MCF 10A (cell line): ENCODE measurements at regions not wholly inside any gene's neighbourhood (a gene's known extent, or its start where the extent isn't known, plus 50 kb on each side); places are given as distances from the start of the nearest gene placed in this dataset.

Experiments
- BruUV-seq: library from RNA; stranded (reverse); fragments of 400-500 nt; replicated peaks from 2 replicates; lab custom pipeline; 2021; lab: Mats Ljungman, UMichigan
- CTCF ChIA-PET: fragments of 300-600 bp; sonication (Branson Sonifier 250); formaldehyde crosslinking; extraction: SDS; loops from one replicate; lab custom pipeline; 2021; ENCODE audit warnings: antibody characterized with exemption, inconsistent platforms; lab: Yijun Ruan, JAX
- POLR2A ChIA-PET: fragments of 300-600, 350-650 bp; sonication (Branson Sonifier 250); formaldehyde crosslinking; extraction: SDS; loops from one replicate; lab custom pipeline; 2020; ENCODE audit warnings: antibody characterized with exemption, inconsistent platforms; lab: Yijun Ruan, JAX
- DNase-seq: peaks from one replicate; pipeline ENCODE4 v3.0.0-alpha.2; 2018; ENCODE audit not compliant: unreplicated experiment
- H3K27ac Mint-ChIP-seq: one replicate; pipeline ENCODE4 v1.8.0; 2022; ENCODE audit warnings: mild to moderate bottlenecking, low read depth, mixed read lengths; ENCODE audit not compliant: unreplicated experiment
- H3K27me3 Mint-ChIP-seq: one replicate; pipeline ENCODE4 v1.8.0; 2022; ENCODE audit warnings: mixed read lengths; ENCODE audit not compliant: insufficient read depth, unreplicated experiment
- H3K36me3 Mint-ChIP-seq: one replicate; pipeline ENCODE4 v1.8.0; 2022; ENCODE audit warnings: mild to moderate bottlenecking, moderate library complexity, mixed read lengths; ENCODE audit not compliant: insufficient read depth, unreplicated experiment
- H3K4me1 Mint-ChIP-seq: one replicate; pipeline ENCODE4 v1.8.0; 2022; ENCODE audit warnings: mixed read lengths; ENCODE audit not compliant: insufficient read depth, unreplicated experiment
- H3K4me3 Mint-ChIP-seq: one replicate; pipeline ENCODE4 v1.8.0; 2022; ENCODE audit warnings: mild to moderate bottlenecking, moderate library complexity, mixed read lengths; ENCODE audit not compliant: unreplicated experiment
- H3K9me3 Mint-ChIP-seq: one replicate; pipeline ENCODE4 v1.8.0; 2022; ENCODE audit warnings: mixed read lengths; ENCODE audit not compliant: unreplicated experiment
- CTCF ChIP-seq: fragments of 200-600 bp; IDR thresholded peaks from one replicate; pipeline ENCODE4 v1.8.0; 2022; ENCODE audit warnings: antibody characterized with exemption, mild to moderate bottlenecking; ENCODE audit not compliant: unreplicated experiment
- intact Hi-C: fragments of 100-400 bp; cut with micrococcal nuclease; formaldehyde crosslinking; loops from 2 replicates; pipeline ENCODE4 v1.14.1; 2022

GRCh38 chr4:156575430-156576073 lies 396.0 kb downstream of the PDGFC start:
- H3K27ac Mint-ChIP-seq = peak overlapping the region; percentile 23

GRCh38 chr4:156571146-156571545 lies 400.5 kb downstream of the PDGFC start:
- intact Hi-C loops = no loop called here
- Mint-ChIP-seq H3K4me1 (peaks cover 24% of the 10 kb centered on the region), H3K4me3 (no peak overlapping the region), H3K9me3 (peaks cover 7% of the 10 kb centered on the region), H3K27me3 (no peaks in the 10 kb centered on the region), H3K36me3 (peaks cover 6% of the 10 kb centered on the region), H3K27ac (no peak overlapping the region)
- ChIA-PET CTCF (no interaction called here), POLR2A (interaction anchor here (0.6 to 1.0 kb wide), 2 partner anchors 61 to 432 kb away, joined by 3 read pairs; no protein-coding TSS in a partner anchor)
- no peak for TF ChIP-seq CTCF
- BruUV-seq = no TSS peak
- DNase-seq = no peak

More at GRCh38 chr4:156575430-156576073, 396.0 kb downstream of the PDGFC start:
- CTCF ChIA-PET = interaction anchor here (0.9 to 1.4 kb wide), 10 partner anchors 11 to 470 kb away, joined by 3 to 5 read pairs (median 4); no protein-coding TSS in a partner anchor
- no peaks in the 10 kb centered on the region for H3K9me3 Mint-ChIP-seq
- POLR2A ChIA-PET = interaction anchor here (0.6 to 1.6 kb wide), 9 partner anchors 8 to 456 kb away, joined by 3 to 5 read pairs (median 4); no protein-coding TSS in a partner anchor
- BruUV-seq = no TSS peak
- H3K4me1 Mint-ChIP-seq = peaks cover 22% of the 10 kb centered on the region
- DNase-seq = peak; percentile 86
- H3K27me3 Mint-ChIP-seq = no peaks in the 10 kb centered on the region
- TF ChIP-seq CTCF = peak; percentile 16
- no peak overlapping the region for H3K4me3 Mint-ChIP-seq
- intact Hi-C loops = no loop called here
- H3K36me3 Mint-ChIP-seq = no peaks in the 10 kb centered on the region

GRCh38 chr4:156569535-156569934 lies 402.1 kb downstream of the PDGFC start:
- intact Hi-C loops = no loop called here
- no peak overlapping the region for H3K4me3 Mint-ChIP-seq
- DNase-seq = no peak
- ChIA-PET POLR2A (no interaction called here), CTCF (no interaction called here)
- H3K27me3 Mint-ChIP-seq = no peaks in the 10 kb centered on the region
- H3K36me3 Mint-ChIP-seq = peaks cover 6% of the 10 kb centered on the region
- peaks cover 7% of the 10 kb centered on the region for H3K9me3 Mint-ChIP-seq
- BruUV-seq = no TSS peak
- no peak for TF ChIP-seq CTCF
- peaks cover 15% of the 10 kb centered on the region for H3K4me1 Mint-ChIP-seq
- no peak overlapping the region for H3K27ac Mint-ChIP-seq

GRCh38 chr4:156568484-156568883 lies 403.1 kb downstream of the PDGFC start:
- ChIA-PET POLR2A (interaction anchor here (0.7 to 1.5 kb wide), 5 partner anchors 13 to 93 kb away, joined by 3 to 6 read pairs (median 3); no protein-coding TSS in a partner anchor), CTCF (interaction anchor here (0.6 kb wide), 1 partner anchor 35 kb away, joined by 3 read pairs; no protein-coding TSS in a partner anchor)
- H3K4me3 Mint-ChIP-seq = no peak overlapping the region
- DNase-seq = no peak
- no peak for TF ChIP-seq CTCF
- H3K9me3 Mint-ChIP-seq = peaks cover 7% of the 10 kb centered on the region
- H3K36me3 Mint-ChIP-seq = peaks cover 6% of the 10 kb centered on the region
- peaks cover 15% of the 10 kb centered on the region for H3K4me1 Mint-ChIP-seq
- H3K27ac Mint-ChIP-seq = no peak overlapping the region
- no peaks in the 10 kb centered on the region for H3K27me3 Mint-ChIP-seq
- BruUV-seq = no TSS peak
- intact Hi-C loops = no loop called here
